ENCODE measurements at regions not wholly inside any gene's neighbourhood (a gene's known extent, or its start where the extent isn't known, plus 50 kb on each side); places are given as distances from the start of the nearest gene placed in this dataset.
A peak's percentile ranks its signal among the peaks of the same experiment; 100 is the strongest.

DNA sequence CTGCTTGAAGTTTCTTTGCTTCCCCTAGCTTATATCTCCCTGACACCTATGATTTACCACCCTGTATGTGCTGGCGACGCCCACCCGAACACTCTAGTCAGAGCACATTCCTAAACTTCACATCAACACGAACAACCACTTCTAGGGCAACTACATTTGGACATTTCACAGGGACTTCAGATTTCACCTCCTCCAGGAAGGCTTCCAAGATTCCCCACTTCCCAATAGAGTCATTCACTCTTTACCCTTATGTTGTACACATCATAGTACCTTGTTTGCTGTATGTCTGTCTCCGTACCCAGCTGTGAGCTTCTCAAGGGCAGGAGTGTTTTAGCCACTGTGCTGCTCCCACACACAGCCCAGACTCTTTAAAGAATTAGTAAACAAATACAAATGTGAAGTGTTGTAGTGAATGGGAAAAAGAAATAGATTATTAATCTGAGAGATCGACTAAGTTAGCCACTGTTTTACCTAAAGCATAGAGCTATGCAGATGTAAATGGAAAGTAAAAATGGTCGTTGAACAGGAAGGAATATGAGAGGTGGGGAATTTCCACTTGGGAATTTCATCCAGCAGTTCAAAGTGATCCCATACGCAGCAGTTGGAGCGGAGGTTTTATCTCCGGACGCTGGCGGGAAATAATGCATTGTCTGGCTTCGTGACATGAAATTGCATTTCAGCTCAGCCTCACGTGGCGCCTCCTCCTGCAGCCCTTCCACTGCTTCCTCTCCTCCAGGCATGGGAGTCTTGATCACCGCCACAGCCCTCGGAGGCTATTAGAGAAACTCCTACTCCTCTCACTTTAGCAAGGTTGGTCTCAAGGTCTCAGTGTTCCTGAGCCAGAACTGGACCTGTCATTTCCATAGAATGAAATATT lies 233.4 kb upstream of the COPS8 start:
- H3K23ac ChIP-seq (ENCODE audit: low read length), result no peak overlapping the region
- H4K8ac ChIP-seq (ENCODE audit: low read depth, low read length), result no peak overlapping the region
- H3K79me2 ChIP-seq (ENCODE audit: control insufficient read depth, insufficient read depth, low read length), result no peaks in the 10 kb centered on the region
- no peak overlapping the region for H2BK120ac ChIP-seq (ENCODE audit: low read depth, low read length)
- no peak overlapping the region for H4K5ac ChIP-seq (ENCODE audit: low read length)
- no peak overlapping the region for H3K18ac ChIP-seq (ENCODE audit: low read length)
- no peak overlapping the region for H2BK5ac ChIP-seq (ENCODE audit: low read length)
- H3K4me2 ChIP-seq (ENCODE audit: low read length), result no peak overlapping the region
- no peak overlapping the region for H3K27ac ChIP-seq (ENCODE audit: low read depth, low read length)
- H3K27me3 ChIP-seq (ENCODE audit: insufficient read depth, low read length, poor library complexity), result no peaks in the 10 kb centered on the region
- H3K4me1 ChIP-seq (ENCODE audit: control insufficient read depth, low read depth, low read length), result peaks cover 14% of the 10 kb centered on the region
- no peak overlapping the region for H3K4me3 ChIP-seq (ENCODE audit: low read length)
- no peaks in the 10 kb centered on the region for H3K79me1 ChIP-seq (ENCODE audit: low read length)
- H3K36me3 ChIP-seq (ENCODE audit: control insufficient read depth, insufficient read depth, low read length), result no peaks in the 10 kb centered on the region
- no peak overlapping the region for H2BK15ac ChIP-seq (replicated peaks; ENCODE audit: low read depth)
- H3K56ac ChIP-seq (ENCODE audit: low read length), result no peak overlapping the region
- no peak overlapping the region for H2AK5ac ChIP-seq (ENCODE audit: low read length)
- H3K9ac ChIP-seq (ENCODE audit: low read length), result no peak overlapping the region
- H3K4ac ChIP-seq (ENCODE audit: low read depth, low read length), result no peak overlapping the region
- no peak for DNase-seq
- no CpG with 5 or more reads among the region's 17 CpGs for WGBS (ENCODE audit: extremely low coverage, insufficient coverage, low lambda C conversion rate)

DNA sequence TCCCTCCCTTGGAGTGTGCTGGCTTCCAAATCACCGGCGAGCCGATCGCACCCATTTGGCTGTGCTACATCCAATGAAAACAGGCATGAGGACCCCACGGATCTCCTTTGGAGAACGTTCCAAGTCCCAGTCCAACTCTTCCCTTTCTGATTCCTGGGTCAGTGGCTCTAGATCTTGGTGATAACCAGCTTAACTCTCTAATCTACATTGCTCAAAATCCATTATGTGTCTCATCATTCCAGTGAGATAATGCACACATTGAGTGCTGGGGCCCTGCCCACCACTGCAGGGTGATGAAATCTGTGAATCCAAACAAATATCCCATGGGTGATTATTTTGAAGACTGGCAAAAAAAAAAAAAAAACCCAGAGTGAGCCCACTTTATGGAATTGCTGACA lies 232.7 kb upstream of the COPS8 start:
- H3K4me3 ChIP-seq (ENCODE audit: low read length), result no peak overlapping the region
- no peak overlapping the region for H3K18ac ChIP-seq (ENCODE audit: low read length)
- no peak overlapping the region for H4K8ac ChIP-seq (ENCODE audit: low read depth, low read length)
- no peak overlapping the region for H3K27ac ChIP-seq (ENCODE audit: low read depth, low read length)
- WGBS (ENCODE audit: extremely low coverage, insufficient coverage, low lambda C conversion rate), result no CpG with 5 or more reads among the region's 6 CpGs
- no peaks in the 10 kb centered on the region for H3K79me2 ChIP-seq (ENCODE audit: control insufficient read depth, insufficient read depth, low read length)
- no peak overlapping the region for H2BK15ac ChIP-seq (replicated peaks; ENCODE audit: low read depth)
- H3K79me1 ChIP-seq (ENCODE audit: low read length), result no peaks in the 10 kb centered on the region
- no peaks in the 10 kb centered on the region for H3K36me3 ChIP-seq (ENCODE audit: control insufficient read depth, insufficient read depth, low read length)
- H2AK5ac ChIP-seq (ENCODE audit: low read length), result no peak overlapping the region
- H2BK120ac ChIP-seq (ENCODE audit: low read depth, low read length), result no peak overlapping the region
- H2BK5ac ChIP-seq (ENCODE audit: low read length), result no peak overlapping the region
- no peak overlapping the region for H4K5ac ChIP-seq (ENCODE audit: low read length)
- peaks cover 19% of the 10 kb centered on the region for H3K4me1 ChIP-seq (ENCODE audit: control insufficient read depth, low read depth, low read length)
- H3K4me2 ChIP-seq (ENCODE audit: low read length), result no peak overlapping the region
- H3K27me3 ChIP-seq (ENCODE audit: insufficient read depth, low read length, poor library complexity), result no peaks in the 10 kb centered on the region
- no peak overlapping the region for H3K56ac ChIP-seq (ENCODE audit: low read length)
- no peak overlapping the region for H3K9ac ChIP-seq (ENCODE audit: low read length)
- H3K23ac ChIP-seq (ENCODE audit: low read length), result no peak overlapping the region
- DNase-seq, result no peak
- no peak overlapping the region for H3K4ac ChIP-seq (ENCODE audit: low read depth, low read length)

DNA sequence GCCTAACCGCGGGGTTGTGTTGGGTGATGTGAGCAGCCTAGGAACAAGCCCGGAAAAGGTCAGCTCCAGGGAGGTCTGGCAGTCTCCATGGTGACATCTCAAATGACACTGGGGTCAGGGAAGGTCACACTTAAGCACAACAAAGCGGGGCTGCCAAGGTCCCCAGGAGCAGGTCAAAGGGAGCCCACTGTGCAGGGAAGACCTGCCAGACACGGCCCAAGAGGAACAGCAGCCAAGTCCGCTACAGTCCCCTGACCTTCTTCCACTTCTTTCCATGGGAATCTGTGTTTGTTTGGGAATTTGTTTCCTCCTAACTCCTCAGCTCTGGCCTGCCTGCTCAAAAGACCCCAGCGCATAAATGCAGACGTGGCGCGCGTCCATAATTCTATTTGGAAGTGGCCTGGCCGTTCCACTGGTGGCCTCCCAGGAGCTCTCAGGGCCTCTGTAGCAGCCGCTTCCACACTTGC lies 232.1 kb upstream of the COPS8 start:
- H2BK15ac ChIP-seq (replicated peaks; ENCODE audit: low read depth), result no peak overlapping the region
- WGBS (ENCODE audit: extremely low coverage, insufficient coverage, low lambda C conversion rate), result no CpG with 5 or more reads among the region's 13 CpGs
- no peak overlapping the region for H3K4ac ChIP-seq (ENCODE audit: low read depth, low read length)
- H2BK120ac ChIP-seq (ENCODE audit: low read depth, low read length), result no peak overlapping the region
- H3K18ac ChIP-seq (ENCODE audit: low read length), result no peak overlapping the region
- no peaks in the 10 kb centered on the region for H3K36me3 ChIP-seq (ENCODE audit: control insufficient read depth, insufficient read depth, low read length)
- H3K23ac ChIP-seq (ENCODE audit: low read length), result no peak overlapping the region
- no peaks in the 10 kb centered on the region for H3K27me3 ChIP-seq (ENCODE audit: insufficient read depth, low read length, poor library complexity)
- peaks cover 15% of the 10 kb centered on the region for H3K4me1 ChIP-seq (ENCODE audit: control insufficient read depth, low read depth, low read length)
- no peak overlapping the region for H4K5ac ChIP-seq (ENCODE audit: low read length)
- no peaks in the 10 kb centered on the region for H3K79me1 ChIP-seq (ENCODE audit: low read length)
- H3K9ac ChIP-seq (ENCODE audit: low read length), result no peak overlapping the region
- no peak overlapping the region for H3K4me3 ChIP-seq (ENCODE audit: low read length)
- DNase-seq, result peak; percentile 31
- no peak overlapping the region for H2AK5ac ChIP-seq (ENCODE audit: low read length)
- no peak overlapping the region for H3K27ac ChIP-seq (ENCODE audit: low read depth, low read length)
- H3K79me2 ChIP-seq (ENCODE audit: control insufficient read depth, insufficient read depth, low read length), result no peaks in the 10 kb centered on the region
- H4K8ac ChIP-seq (ENCODE audit: low read depth, low read length), result no peak overlapping the region
- H2BK5ac ChIP-seq (ENCODE audit: low read length), result no peak overlapping the region
- no peak overlapping the region for H3K4me2 ChIP-seq (ENCODE audit: low read length)
- H3K56ac ChIP-seq (ENCODE audit: low read length), result no peak overlapping the region

DNA sequence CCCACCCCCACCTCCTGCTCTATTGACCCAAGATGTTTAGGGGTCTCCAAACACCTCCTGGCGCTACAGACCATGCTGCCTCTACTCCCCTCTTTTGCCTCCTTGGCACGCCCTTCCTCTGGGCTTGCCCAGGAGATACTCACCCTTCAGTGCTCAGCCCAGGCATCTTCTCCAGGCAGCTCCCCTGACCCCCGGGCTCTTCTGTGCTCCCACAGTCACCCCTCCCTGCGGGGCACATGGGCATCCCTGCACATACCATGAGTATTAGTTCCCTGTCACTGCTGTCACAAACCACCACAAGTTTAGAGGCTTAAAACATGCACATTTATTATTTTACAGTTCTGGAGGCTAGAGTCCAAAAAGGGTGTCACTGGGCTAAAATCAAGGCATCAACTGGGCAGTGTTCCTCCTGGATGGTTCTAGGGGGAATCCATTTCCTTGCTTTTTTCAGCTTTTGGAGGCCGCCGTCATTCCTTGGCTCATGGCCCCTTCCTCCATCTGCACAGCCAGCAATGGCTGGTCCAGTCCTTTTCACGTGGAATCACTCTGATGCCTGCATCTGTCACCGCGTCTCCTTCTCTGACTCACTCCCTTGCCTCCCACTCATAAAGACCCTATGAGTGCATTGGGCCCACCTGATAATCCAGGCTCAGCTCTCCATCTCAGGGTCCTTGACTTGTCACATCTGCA lies 230.4 kb upstream of the COPS8 start:
- Histone ChIP-seq H3K79me1 (ENCODE audit: low read length) (no peaks in the 10 kb centered on the region), H2BK120ac (ENCODE audit: low read depth, low read length) (no peak overlapping the region), H3K4me2 (ENCODE audit: low read length) (no peak overlapping the region), H3K27ac (ENCODE audit: low read depth, low read length) (no peak overlapping the region), H3K4me3 (ENCODE audit: low read length) (no peak overlapping the region), H3K4ac (ENCODE audit: low read depth, low read length) (no peak overlapping the region), H3K56ac (ENCODE audit: low read length) (no peak overlapping the region), H3K23ac (ENCODE audit: low read length) (no peak overlapping the region), H3K27me3 (ENCODE audit: insufficient read depth, low read length, poor library complexity) (no peaks in the 10 kb centered on the region), H3K18ac (ENCODE audit: low read length) (no peak overlapping the region), H3K4me1 (ENCODE audit: control insufficient read depth, low read depth, low read length) (peaks cover 18% of the 10 kb centered on the region), H2BK5ac (ENCODE audit: low read length) (no peak overlapping the region), H2AK5ac (ENCODE audit: low read length) (no peak overlapping the region), H3K9ac (ENCODE audit: low read length) (no peak overlapping the region), H3K79me2 (ENCODE audit: control insufficient read depth, insufficient read depth, low read length) (no peaks in the 10 kb centered on the region), H3K36me3 (ENCODE audit: control insufficient read depth, insufficient read depth, low read length) (no peaks in the 10 kb centered on the region), H4K8ac (ENCODE audit: low read depth, low read length) (no peak overlapping the region), H2BK15ac (replicated peaks; ENCODE audit: low read depth) (no peak overlapping the region), H4K5ac (ENCODE audit: low read length) (no peak overlapping the region)
- no peak for DNase-seq
- no CpG with 5 or more reads among the region's 9 CpGs for WGBS (ENCODE audit: extremely low coverage, insufficient coverage, low lambda C conversion rate)

DNA sequence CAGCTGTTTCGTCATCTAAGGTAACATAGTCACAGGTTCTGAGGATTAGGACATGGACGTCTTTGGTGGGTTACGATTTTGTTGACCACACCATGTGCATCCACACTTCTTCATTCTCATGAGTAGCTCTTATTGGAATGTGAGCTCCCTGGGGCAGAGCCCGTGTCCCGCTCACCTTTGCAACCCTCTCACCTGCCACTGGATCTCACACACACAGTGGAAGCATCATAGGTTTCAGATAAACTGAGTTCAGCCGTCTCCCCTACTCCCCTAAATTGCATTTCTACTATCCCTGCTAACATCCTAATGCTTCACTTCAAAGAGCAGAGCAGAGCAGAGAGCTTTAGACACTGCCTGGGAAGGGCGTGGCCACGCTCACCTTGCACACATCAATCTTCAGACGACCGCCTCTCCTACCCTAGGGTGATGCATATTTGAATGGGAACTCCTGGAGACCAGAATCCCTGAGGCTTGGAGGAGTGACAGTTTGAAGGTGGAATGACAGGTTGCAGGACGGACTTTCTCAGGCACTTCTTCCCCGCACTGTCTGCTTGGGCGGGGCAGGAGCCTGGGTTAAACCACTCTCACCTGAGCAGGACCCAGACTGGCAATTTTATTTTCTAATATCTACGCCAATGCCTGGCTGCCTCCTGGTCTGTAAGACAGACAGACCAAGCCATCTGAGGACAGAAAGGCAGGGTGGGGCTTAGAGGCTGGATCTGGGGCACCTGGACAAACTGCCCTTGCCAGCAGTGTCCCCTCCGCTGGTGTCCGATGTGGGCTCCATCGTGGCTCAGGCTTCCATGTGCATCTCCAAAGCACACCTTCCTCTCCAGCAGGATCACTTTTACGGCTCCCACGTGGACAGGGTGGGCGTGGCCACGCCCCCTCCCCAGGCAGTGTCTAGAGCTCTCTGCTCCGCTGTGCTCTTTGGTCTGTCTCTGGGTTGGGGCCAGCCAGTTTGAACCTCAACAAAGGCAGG lies 229.5 kb upstream of the COPS8 start:
- WGBS (ENCODE audit: extremely low coverage, insufficient coverage, low lambda C conversion rate), result no CpG with 5 or more reads among the region's 22 CpGs
- peak; percentile 39 for DNase-seq

More for the DNA sequence above, 229.5 kb upstream of the COPS8 start:
- Histone ChIP-seq H4K5ac (ENCODE audit: low read length) (no peak overlapping the region), H3K4me1 (ENCODE audit: control insufficient read depth, low read depth, low read length) (peaks cover 18% of the 10 kb centered on the region), H3K23ac (ENCODE audit: low read length) (no peak overlapping the region), H3K79me2 (ENCODE audit: control insufficient read depth, insufficient read depth, low read length) (no peaks in the 10 kb centered on the region), H3K18ac (ENCODE audit: low read length) (peak overlapping the region; percentile 36), H3K4me2 (ENCODE audit: low read length) (no peak overlapping the region), H3K27me3 (ENCODE audit: insufficient read depth, low read length, poor library complexity) (no peaks in the 10 kb centered on the region), H4K8ac (ENCODE audit: low read depth, low read length) (no peak overlapping the region), H2AK5ac (ENCODE audit: low read length) (no peak overlapping the region), H3K4ac (ENCODE audit: low read depth, low read length) (peak overlapping the region; percentile 19), H2BK5ac (ENCODE audit: low read length) (no peak overlapping the region), H3K4me3 (ENCODE audit: low read length) (no peak overlapping the region), H3K9ac (ENCODE audit: low read length) (no peak overlapping the region), H3K36me3 (ENCODE audit: control insufficient read depth, insufficient read depth, low read length) (no peaks in the 10 kb centered on the region), H2BK120ac (ENCODE audit: low read depth, low read length) (no peak overlapping the region), H3K79me1 (ENCODE audit: low read length) (no peaks in the 10 kb centered on the region), H2BK15ac (replicated peaks; ENCODE audit: low read depth) (no peak overlapping the region), H3K56ac (ENCODE audit: low read length) (peak overlapping the region; percentile 22), H3K27ac (ENCODE audit: low read depth, low read length) (no peak overlapping the region)

All from mesendoderm (in vitro differentiated cells).